Body of pancreas (tissue), 4 donors: ENCODE measurements at regions not wholly inside any gene's neighbourhood (a gene's known extent, or its start where the extent isn't known, plus 50 kb on each side); places are given as distances from the start of the nearest gene placed in this dataset.

Experiments used
- ATAC-seq: fragments of 150-250 bp; one replicate; pipeline ENCODE4 v1.9.1; 2016
- DNase-seq, 4 donors: peaks; one replicate each; pipeline ENCODE4 v3.0.0-alpha.2; 2019
- H3K27ac ChIP-seq, 4 donors: fragments of 200-600 bp; sonication (generic); 1 replicate in 3 of 4; 2 replicates in 1 of 4; pipeline versions ENCODE4 v1.5.1 to v1.6.1; 2016 to 2019; ENCODE audit warnings: mild to moderate bottlenecking in 1 of 4, mixed read lengths in 1 of 4, moderate library complexity in 1 of 4
- H3K27me3 ChIP-seq, 2 donors: fragments of 200-600 bp; sonication (generic); one replicate each; pipeline ENCODE4 v1.6.0; 2016; ENCODE audit warnings: mild to moderate bottlenecking in 1 of 2
- H3K36me3 ChIP-seq, 2 donors: fragments of 200-600 bp; sonication (generic); replicated peaks in 1 of 2; 2 replicates each; pipeline ENCODE4 v1.5.1; 2016; ENCODE audit warnings: low read depth in 2 of 2; ENCODE audit not compliant: insufficient read depth in 1 of 2
- H3K4me1 ChIP-seq: fragments of 200-600 bp; sonication (generic); one replicate; pipeline ENCODE4 v1.6.0; 2016
- H3K4me3 ChIP-seq, 2 donors: fragments of 200-600 bp; sonication (generic); 1 replicate in 1 of 2; 2 replicates in 1 of 2; pipeline ENCODE4 v1.5.1; 2016 to 2019
- H3K9me3 ChIP-seq, 3 donors: fragments of 200-600 bp; sonication (generic); 1 replicate in 2 of 3; 2 replicates in 1 of 3; pipeline ENCODE4 v1.5.1; 2016
- POLR2A ChIP-seq, 3 donors: fragments of 450-650 bp; IDR thresholded peaks; one replicate each; pipeline ENCODE4 v1.6.1; 2016; ENCODE audit warnings: antibody characterized with exemption in 3 of 3, mild to moderate bottlenecking in 2 of 3
- WGBS, 2 donors: methylation state at CpG; one replicate each; pipeline ENCODE4 v1.1.5; 2017; 5-methylcytosine and 5-hydroxymethylcytosine counted together
- intact Hi-C: fragments of 100-400 bp; cut with DNase I; formaldehyde crosslinking; loops from one replicate; pipeline ENCODE4 v1.15.1; 2023
- TF ChIP-seq, protein P1 (sequence below), 7 experiments: fragments of 450-650 bp in 4 of 7; fragments of 200-600 bp in 3 of 7; sonication (generic) in 3 of 7; IDR thresholded peaks; one replicate each; pipeline ENCODE4 v1.5.1; 2016 to 2019; ENCODE audit warnings: antibody characterized with exemption in 7 of 7

- H3K4me1 ChIP-seq = no peaks in the 10 kb centered on the region
- H3K27me3 ChIP-seq = no peaks in the 10 kb centered on the region
- no peak for DNase-seq
- no peak overlapping the region for H3K27ac ChIP-seq
- TF ChIP-seq, protein P1, sequence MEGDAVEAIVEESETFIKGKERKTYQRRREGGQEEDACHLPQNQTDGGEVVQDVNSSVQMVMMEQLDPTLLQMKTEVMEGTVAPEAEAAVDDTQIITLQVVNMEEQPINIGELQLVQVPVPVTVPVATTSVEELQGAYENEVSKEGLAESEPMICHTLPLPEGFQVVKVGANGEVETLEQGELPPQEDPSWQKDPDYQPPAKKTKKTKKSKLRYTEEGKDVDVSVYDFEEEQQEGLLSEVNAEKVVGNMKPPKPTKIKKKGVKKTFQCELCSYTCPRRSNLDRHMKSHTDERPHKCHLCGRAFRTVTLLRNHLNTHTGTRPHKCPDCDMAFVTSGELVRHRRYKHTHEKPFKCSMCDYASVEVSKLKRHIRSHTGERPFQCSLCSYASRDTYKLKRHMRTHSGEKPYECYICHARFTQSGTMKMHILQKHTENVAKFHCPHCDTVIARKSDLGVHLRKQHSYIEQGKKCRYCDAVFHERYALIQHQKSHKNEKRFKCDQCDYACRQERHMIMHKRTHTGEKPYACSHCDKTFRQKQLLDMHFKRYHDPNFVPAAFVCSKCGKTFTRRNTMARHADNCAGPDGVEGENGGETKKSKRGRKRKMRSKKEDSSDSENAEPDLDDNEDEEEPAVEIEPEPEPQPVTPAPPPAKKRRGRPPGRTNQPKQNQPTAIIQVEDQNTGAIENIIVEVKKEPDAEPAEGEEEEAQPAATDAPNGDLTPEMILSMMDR (IDR thresholded peaks at IDR 0.05) = no peak
- no peak for TF ChIP-seq POLR2A (IDR thresholded peaks at IDR 0.05)
- no peak overlapping the region for H3K4me3 ChIP-seq
- ATAC-seq = no peak
- no peaks in the 10 kb centered on the region for H3K9me3 ChIP-seq
- intact Hi-C loops = no loop called here
- no peaks in the 10 kb centered on the region for H3K36me3 ChIP-seq
These were observed 72.0 kb upstream of the ACVR2A start for GRCh38 chr2:147772781-147773180.

GRCh38 chr2:147763861-147764260 lies 81.0 kb upstream of the ACVR2A start:
- Histone ChIP-seq H3K9me3 (no peaks in the 10 kb centered on the region), H3K4me3 (no peak overlapping the region), H3K27ac (no peak overlapping the region), H3K4me1 (no peaks in the 10 kb centered on the region), H3K36me3 (no peaks in the 10 kb centered on the region), H3K27me3 (no peaks in the 10 kb centered on the region)
- DNase-seq (no peak), ATAC-seq (no peak)
- intact Hi-C loops = no loop called here
- no peak for TF ChIP-seq POLR2A (IDR thresholded peaks at IDR 0.05)
- TF ChIP-seq, protein P1 (IDR thresholded peaks at IDR 0.05) = no peak

GRCh38 chr2:147760984-147761383 lies 83.8 kb upstream of the ACVR2A start:
- no peaks in the 10 kb centered on the region for H3K9me3 ChIP-seq
- DNase-seq = no peak
- no peaks in the 10 kb centered on the region for H3K4me1 ChIP-seq
- ATAC-seq = no peak
- WGBS, 2 donors = 50 to 51% methylated on average over 2 of the region's 2 CpGs
- TF ChIP-seq, protein P1 (IDR thresholded peaks at IDR 0.05) = no peak
- TF ChIP-seq POLR2A (IDR thresholded peaks at IDR 0.05) = no peak
- no peaks in the 10 kb centered on the region for H3K27me3 ChIP-seq
- H3K27ac ChIP-seq = no peak overlapping the region
- H3K4me3 ChIP-seq = no peak overlapping the region
- intact Hi-C loops = no loop called here
- H3K36me3 ChIP-seq = no peaks in the 10 kb centered on the region

DNA sequence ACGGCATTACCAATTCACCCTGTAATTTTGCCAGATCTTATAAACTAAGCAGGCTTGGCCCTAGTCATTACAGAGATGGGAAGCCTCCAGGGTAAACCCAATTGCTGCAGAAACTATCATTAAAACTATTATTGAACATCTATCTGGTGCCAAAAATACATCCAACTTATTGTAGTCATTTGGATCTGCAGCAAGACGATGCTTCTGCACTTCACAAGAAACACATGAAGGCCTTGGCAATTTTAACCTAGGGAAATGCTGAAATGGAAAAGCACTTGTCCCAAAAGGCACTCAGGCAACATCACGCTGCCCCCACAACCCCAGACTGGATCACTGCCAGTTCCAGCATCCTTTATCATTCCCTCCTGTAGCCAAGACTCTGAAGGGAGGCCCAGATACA lies 85.3 kb upstream of the ACVR2A start:
- intact Hi-C loops = no loop called here
- no peak overlapping the region for H3K4me3 ChIP-seq
- no peak overlapping the region for H3K27ac ChIP-seq
- no peak for DNase-seq
- no peak for ATAC-seq
- no peaks in the 10 kb centered on the region for H3K36me3 ChIP-seq
- H3K9me3 ChIP-seq = no peaks in the 10 kb centered on the region
- no peaks in the 10 kb centered on the region for H3K4me1 ChIP-seq
- WGBS, 2 donors = 82 to 84% methylated on average over 3 of the region's 3 CpGs
- no peak for TF ChIP-seq POLR2A (IDR thresholded peaks at IDR 0.05)
- TF ChIP-seq, protein P1 (IDR thresholded peaks at IDR 0.05) = no peak
- H3K27me3 ChIP-seq = no peaks in the 10 kb centered on the region

GRCh38 chr2:147758821-147759220 lies 86.0 kb upstream of the ACVR2A start:
- ATAC-seq = no peak
- intact Hi-C loops = no loop called here

More at GRCh38 chr2:147758821-147759220, 86.0 kb upstream of the ACVR2A start:
- no peak for DNase-seq
- no peak overlapping the region for H3K4me3 ChIP-seq
- no peaks in the 10 kb centered on the region for H3K27me3 ChIP-seq
- no peaks in the 10 kb centered on the region for H3K4me1 ChIP-seq
- H3K27ac ChIP-seq = no peak overlapping the region
- H3K9me3 ChIP-seq = no peaks in the 10 kb centered on the region
- 75 to 80% methylated on average over 2 of the region's 2 CpGs for WGBS, 2 donors
- TF ChIP-seq, protein P1 (IDR thresholded peaks at IDR 0.05) = no peak
- TF ChIP-seq POLR2A (IDR thresholded peaks at IDR 0.05) = no peak
- H3K36me3 ChIP-seq = no peaks in the 10 kb centered on the region
